Caco-2 (cell line): ENCODE measurements at regions not wholly inside any gene's neighbourhood (a gene's known extent, or its start where the extent isn't known, plus 50 kb on each side); places are given as distances from the start of the nearest gene placed in this dataset.
A peak's percentile ranks its signal among the peaks of the same experiment; 100 is the strongest.

Experiments used
- BruUV-seq: library from RNA; stranded (reverse); fragments of 400-500 nt; replicated peaks from 2 replicates; lab custom pipeline; 2021; lab: Mats Ljungman, UMichigan
- CTCF ChIA-PET: fragments of 300-600 bp; sonication (Branson Sonifier 250); formaldehyde crosslinking; loops from one replicate; lab custom pipeline; 2022; ENCODE audit warnings: antibody characterized with exemption; lab: Charles Lee
- POLR2A ChIA-PET: fragments of 300-600 bp; sonication (Branson Sonifier 250); formaldehyde crosslinking; loops from one replicate; lab custom pipeline; 2022; ENCODE audit warnings: antibody characterized with exemption; lab: Charles Lee
- DNase-seq, 2 experiments: peaks; one replicate each; pipeline versions ENCODE4 v3.0.0 to v3.0.0-alpha.2; 2020 to 2022
- H3K27me3 ChIP-seq: replicated peaks from 2 replicates; pipeline ENCODE4 v1.6.0; 2011; ENCODE audit warnings: low read length; ENCODE audit not compliant: control insufficient read depth, insufficient read depth
- H3K36me3 ChIP-seq: 2 replicates; pipeline ENCODE4 v1.5.1; 2011; ENCODE audit warnings: low read length; ENCODE audit not compliant: control insufficient read depth, insufficient read depth
- H3K4me1 ChIP-seq: fragments of 250-450 bp; sonication (Bioruptor Pico); 2 replicates; pipeline ENCODE4 v1.5.1; 2020; ENCODE audit warnings: mild to moderate bottlenecking
- H3K4me3 ChIP-seq: 2 replicates; pipeline ENCODE4 v1.5.1; 2011; ENCODE audit warnings: low read depth, mild to moderate bottlenecking, control low read depth, low read length
- H3K9me3 ChIP-seq: fragments of 250-450 bp; sonication (Bioruptor Pico); 2 replicates; pipeline ENCODE4 v1.5.1; 2020; ENCODE audit warnings: mild to moderate bottlenecking, moderate library complexity
- H3K27ac Mint-ChIP-seq: one replicate; pipeline ENCODE4 v1.8.0; 2022; ENCODE audit warnings: mixed read lengths; ENCODE audit not compliant: unreplicated experiment
- H3K27me3 Mint-ChIP-seq: one replicate; pipeline ENCODE4 v1.8.0; 2022; ENCODE audit warnings: mixed read lengths; ENCODE audit not compliant: insufficient read depth, unreplicated experiment
- H3K36me3 Mint-ChIP-seq: one replicate; pipeline ENCODE4 v1.8.0; 2022; ENCODE audit warnings: mild to moderate bottlenecking, mixed read lengths; ENCODE audit not compliant: insufficient read depth, unreplicated experiment
- H3K4me1 Mint-ChIP-seq: one replicate; pipeline ENCODE4 v1.8.0; 2022; ENCODE audit warnings: low read depth, mixed read lengths; ENCODE audit not compliant: unreplicated experiment
- H3K4me3 Mint-ChIP-seq: one replicate; pipeline ENCODE4 v1.8.0; 2022; ENCODE audit warnings: mild to moderate bottlenecking, moderate library complexity, mixed read lengths; ENCODE audit not compliant: unreplicated experiment
- H3K9me3 Mint-ChIP-seq: one replicate; pipeline ENCODE4 v1.8.0; 2022; ENCODE audit warnings: mixed read lengths; ENCODE audit not compliant: unreplicated experiment
- CTCF ChIP-seq, 2 experiments: fragments of 200-600 bp in 1 of 2; IDR thresholded peaks; 1 replicate in 1 of 2; 2 replicates in 1 of 2; pipeline versions ENCODE4 v1.5.1 to v1.8.0; 2011 to 2022; ENCODE audit warnings: antibody characterized with exemption in 1 of 2, control low read depth in 1 of 2, inconsistent platforms in 1 of 2, low read depth in 1 of 2, low read length in 1 of 2, mild to moderate bottlenecking in 1 of 2, moderate library complexity in 1 of 2; ENCODE audit not compliant: insufficient read depth in 1 of 2, severe bottlenecking in 1 of 2, unreplicated experiment in 1 of 2
- intact Hi-C: fragments of 100-400 bp; cut with micrococcal nuclease; formaldehyde crosslinking; loops from one replicate; pipeline ENCODE4 v1.10.0; 2022; ENCODE audit not compliant: unreplicated experiment

GRCh38 chr2:147100406-147101035, 744.3 kb upstream of the ACVR2A start:
- peaks cover 2% of the 10 kb centered on the region for H3K27me3 Mint-ChIP-seq
- H3K4me1 Mint-ChIP-seq: no peaks in the 10 kb centered on the region
- no TSS peak for BruUV-seq
- no peak overlapping the region for H3K4me3 Mint-ChIP-seq
- no peaks in the 10 kb centered on the region for H3K36me3 ChIP-seq
- intact Hi-C loops: no loop called here
- H3K9me3 Mint-ChIP-seq: peaks cover 16% of the 10 kb centered on the region
- no peaks in the 10 kb centered on the region for H3K27me3 ChIP-seq
- DNase-seq: no peak
- ChIA-PET CTCF (no interaction called here), POLR2A (no interaction called here)
- no peak for TF ChIP-seq CTCF (IDR thresholded peaks at IDR 0.05; ENCODE audit: insufficient read depth in 1 of 2, low read depth in 1 of 2, low read length in 1 of 2, severe bottlenecking in 1 of 2, unreplicated experiment in 1 of 2)
- no peak overlapping the region for H3K4me3 ChIP-seq
- H3K36me3 Mint-ChIP-seq: no peaks in the 10 kb centered on the region
- H3K4me1 ChIP-seq: peaks cover 8% of the 10 kb centered on the region
- no peak overlapping the region for H3K27ac Mint-ChIP-seq
- H3K9me3 ChIP-seq: no peaks in the 10 kb centered on the region

- Histone ChIP-seq H3K27me3 (no peaks in the 10 kb centered on the region), H3K4me1 (peaks cover 8% of the 10 kb centered on the region), H3K36me3 (no peaks in the 10 kb centered on the region), H3K9me3 (no peaks in the 10 kb centered on the region), H3K4me3 (no peak overlapping the region)
- no peak for TF ChIP-seq CTCF (IDR thresholded peaks at IDR 0.05; ENCODE audit: insufficient read depth in 1 of 2, low read depth in 1 of 2, low read length in 1 of 2, severe bottlenecking in 1 of 2, unreplicated experiment in 1 of 2)
- no peaks in the 10 kb centered on the region for H3K27me3 Mint-ChIP-seq
- H3K9me3 Mint-ChIP-seq: peaks cover 9% of the 10 kb centered on the region
- POLR2A ChIA-PET: no interaction called here
- no peaks in the 10 kb centered on the region for H3K36me3 Mint-ChIP-seq
- peak in 1 of 2 experiments; percentile 37 for DNase-seq
- H3K27ac Mint-ChIP-seq: no peak overlapping the region
- intact Hi-C loops: no loop called here
- no peak overlapping the region for H3K4me3 Mint-ChIP-seq
- BruUV-seq: no TSS peak
- CTCF ChIA-PET: no interaction called here
- H3K4me1 Mint-ChIP-seq: no peaks in the 10 kb centered on the region
Measured at GRCh38 chr2:147099845-147100244, 745.0 kb upstream of the ACVR2A start.

GRCh38 chr2:147098940-147099339, 745.9 kb upstream of the ACVR2A start:
- Mint-ChIP-seq H3K4me1 (no peaks in the 10 kb centered on the region), H3K4me3 (no peak overlapping the region), H3K36me3 (no peaks in the 10 kb centered on the region), H3K27me3 (no peaks in the 10 kb centered on the region), H3K27ac (no peak overlapping the region), H3K9me3 (peaks cover 9% of the 10 kb centered on the region)
- H3K36me3 ChIP-seq: no peaks in the 10 kb centered on the region
- CTCF ChIA-PET: no interaction called here
- TF ChIP-seq CTCF (IDR thresholded peaks at IDR 0.05; ENCODE audit: insufficient read depth in 1 of 2, low read depth in 1 of 2, low read length in 1 of 2, severe bottlenecking in 1 of 2, unreplicated experiment in 1 of 2): no peak
- no peak for DNase-seq
- no TSS peak for BruUV-seq
- intact Hi-C loops: no loop called here
- H3K4me3 ChIP-seq: no peak overlapping the region
- peaks cover 8% of the 10 kb centered on the region for H3K4me1 ChIP-seq
- H3K9me3 ChIP-seq: no peaks in the 10 kb centered on the region
- no peaks in the 10 kb centered on the region for H3K27me3 ChIP-seq
- POLR2A ChIA-PET: no interaction called here
